Stimulated activated CD8-positive, alpha-beta memory T cell treated with anti-CD3 and anti-CD28 coated beads, Interleukin-2, amount 100 ng/mL, for 48 hours (primary cell): ENCODE measurements at regions not wholly inside any gene's neighbourhood (a gene's known extent, or its start where the extent isn't known, plus 50 kb on each side); places are given as distances from the start of the nearest gene placed in this dataset.

Experiments
- DNase-seq, 2 donors: peaks; one replicate each; pipeline ENCODE4 v3.0.0-alpha.2; 2020; ENCODE audit warnings: low read depth in 2 of 2

DNA sequence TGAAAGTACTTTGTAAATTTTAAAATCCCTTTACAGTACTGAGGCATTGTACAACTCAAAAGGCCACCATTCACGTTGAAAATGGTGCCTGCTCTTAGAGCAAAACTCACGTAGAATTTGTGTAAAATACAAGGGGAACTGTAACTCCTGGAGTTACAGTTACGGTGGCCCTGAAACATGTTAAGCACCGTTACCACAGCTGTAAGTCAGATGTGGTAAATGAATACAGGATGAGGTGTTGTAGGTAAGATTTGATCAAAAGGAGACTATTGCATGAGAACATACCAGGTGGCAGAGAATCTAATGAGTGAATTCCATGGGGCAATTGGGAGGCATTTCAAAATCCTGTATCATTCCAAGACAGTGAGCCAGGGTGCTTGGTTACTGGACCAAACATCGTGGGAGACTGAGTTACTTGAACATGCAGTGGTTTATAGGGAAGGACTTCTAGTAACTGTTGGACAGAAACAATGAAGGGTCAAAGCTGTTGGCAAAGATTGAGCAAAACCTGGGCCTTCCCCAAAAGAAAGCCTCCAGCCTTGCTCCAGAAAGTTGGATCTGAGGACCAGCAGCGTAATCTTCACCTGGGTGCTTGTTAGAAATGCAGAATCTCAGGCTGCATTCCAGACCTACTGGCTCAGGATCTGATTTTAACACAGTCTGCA lies 535.8 kb upstream of the POU3F3 start:
- no peak for DNase-seq

DNA sequence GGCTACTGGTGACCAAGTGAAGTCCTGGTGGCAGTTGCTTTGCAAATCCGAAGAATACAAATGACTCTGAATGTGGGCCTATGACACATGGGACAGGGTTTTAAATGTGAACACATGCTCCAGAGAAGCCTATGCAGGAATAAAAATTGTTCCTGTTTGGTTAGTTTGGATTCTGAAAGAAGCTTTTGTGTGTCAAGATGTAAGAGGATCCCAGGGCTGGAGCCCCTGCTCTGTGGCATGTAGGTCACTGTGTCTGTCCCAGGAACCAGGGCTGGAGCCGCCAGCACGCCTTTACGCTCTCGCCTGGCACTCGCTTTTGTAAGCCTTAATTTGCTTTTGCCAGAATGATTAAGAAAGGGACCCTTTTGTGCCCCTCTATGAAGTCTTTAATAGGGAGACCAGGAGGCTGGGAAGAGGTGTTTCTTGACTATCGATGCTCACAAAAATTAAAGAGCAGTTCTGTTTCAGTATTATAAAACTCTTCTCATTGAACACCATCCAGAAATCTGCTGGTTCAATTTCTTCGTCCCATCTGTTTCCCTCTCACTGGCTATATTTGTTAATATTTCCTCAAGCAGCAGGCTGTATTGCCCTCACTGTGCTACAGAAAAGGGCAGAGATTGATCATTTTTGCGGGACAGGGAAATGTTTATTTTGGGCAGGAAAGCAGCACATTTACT lies 532.7 kb upstream of the POU3F3 start:
- no peak for DNase-seq

DNA sequence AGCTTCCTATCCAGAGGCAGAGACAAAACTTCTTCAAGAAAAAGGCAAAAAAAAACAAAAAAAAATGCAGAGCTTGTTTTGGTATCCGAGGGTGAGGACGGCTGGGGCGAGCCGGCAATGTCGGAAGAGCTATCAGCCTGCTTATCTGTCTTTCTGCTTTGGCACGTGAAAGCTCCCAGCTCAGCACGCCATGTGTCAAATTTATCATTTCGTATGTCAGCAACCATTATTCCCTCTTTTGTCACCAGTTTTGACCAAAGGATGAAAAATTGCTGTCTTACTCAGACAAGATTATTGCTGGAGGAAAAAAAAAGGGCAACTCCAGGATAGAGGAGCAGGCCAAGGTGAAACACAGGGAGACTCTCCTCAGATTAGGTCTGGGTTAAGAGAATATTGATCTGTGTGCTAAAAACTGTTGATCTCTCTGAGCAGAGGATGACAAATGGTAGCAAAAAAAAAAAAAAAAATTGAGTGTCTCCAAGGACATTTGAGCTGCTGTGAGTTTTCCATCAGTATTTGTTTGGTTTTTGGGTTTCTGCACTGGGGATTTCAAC lies 532.0 kb upstream of the POU3F3 start:
- DNase-seq, result no peak

DNA sequence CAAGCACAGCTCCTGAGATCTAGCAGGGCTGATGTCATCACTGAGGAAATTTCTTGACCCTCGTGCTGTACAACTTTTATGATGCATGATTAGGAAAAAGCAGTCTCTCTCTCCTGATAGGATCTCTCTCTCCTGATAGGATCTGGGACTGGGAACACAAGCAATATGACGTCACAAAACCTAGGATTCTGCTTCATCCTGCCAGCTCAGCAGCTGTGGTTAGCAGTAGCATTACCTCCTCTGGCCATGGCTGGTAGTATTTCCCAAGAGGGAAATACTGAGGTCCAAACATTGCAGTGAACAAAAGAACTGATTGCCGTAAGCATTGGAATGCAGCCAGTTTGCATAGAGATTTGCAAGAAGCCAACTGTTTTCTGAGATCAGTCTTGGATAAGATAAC lies 521.2 kb upstream of the POU3F3 start:
- no peak for DNase-seq

DNA sequence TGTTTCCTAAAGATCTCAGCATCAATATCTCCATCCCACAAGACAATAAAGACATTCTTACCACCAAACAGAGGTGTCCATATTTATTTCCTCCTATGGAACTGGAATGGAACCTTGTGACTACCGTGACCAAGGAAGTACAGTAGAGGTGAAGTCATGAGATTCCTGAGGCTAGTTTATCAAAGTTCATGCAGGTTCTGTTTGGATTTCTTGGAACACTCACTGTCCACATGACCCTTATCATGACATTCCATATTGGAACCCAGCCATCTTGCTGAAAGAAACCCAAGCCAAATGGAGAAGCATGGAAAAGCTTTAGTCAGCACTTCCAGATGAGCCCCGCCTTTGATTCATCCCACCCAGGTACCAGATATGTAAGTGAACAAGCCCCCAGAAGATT lies 516.0 kb upstream of the POU3F3 start:
- no peak for DNase-seq

DNA sequence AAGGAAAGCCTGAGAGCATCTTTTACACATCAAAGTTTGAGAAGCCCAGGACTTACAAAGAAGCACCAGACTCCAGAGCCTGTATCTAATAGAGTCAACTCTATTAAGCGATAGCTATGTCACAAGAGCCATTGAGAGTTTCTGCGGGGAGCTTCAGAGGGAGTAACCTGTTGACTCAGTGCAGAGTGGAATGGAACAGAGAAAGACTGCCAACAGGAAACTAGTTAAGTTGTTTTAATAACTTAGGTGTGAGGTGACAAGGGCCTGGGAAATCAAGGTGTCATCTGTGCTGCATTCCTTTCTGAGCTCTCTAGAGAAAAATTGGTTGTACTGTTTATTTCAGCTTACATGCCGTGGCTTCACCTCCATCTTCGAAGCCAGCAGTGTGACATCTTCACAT lies 513.8 kb upstream of the POU3F3 start:
- no peak for DNase-seq

DNA sequence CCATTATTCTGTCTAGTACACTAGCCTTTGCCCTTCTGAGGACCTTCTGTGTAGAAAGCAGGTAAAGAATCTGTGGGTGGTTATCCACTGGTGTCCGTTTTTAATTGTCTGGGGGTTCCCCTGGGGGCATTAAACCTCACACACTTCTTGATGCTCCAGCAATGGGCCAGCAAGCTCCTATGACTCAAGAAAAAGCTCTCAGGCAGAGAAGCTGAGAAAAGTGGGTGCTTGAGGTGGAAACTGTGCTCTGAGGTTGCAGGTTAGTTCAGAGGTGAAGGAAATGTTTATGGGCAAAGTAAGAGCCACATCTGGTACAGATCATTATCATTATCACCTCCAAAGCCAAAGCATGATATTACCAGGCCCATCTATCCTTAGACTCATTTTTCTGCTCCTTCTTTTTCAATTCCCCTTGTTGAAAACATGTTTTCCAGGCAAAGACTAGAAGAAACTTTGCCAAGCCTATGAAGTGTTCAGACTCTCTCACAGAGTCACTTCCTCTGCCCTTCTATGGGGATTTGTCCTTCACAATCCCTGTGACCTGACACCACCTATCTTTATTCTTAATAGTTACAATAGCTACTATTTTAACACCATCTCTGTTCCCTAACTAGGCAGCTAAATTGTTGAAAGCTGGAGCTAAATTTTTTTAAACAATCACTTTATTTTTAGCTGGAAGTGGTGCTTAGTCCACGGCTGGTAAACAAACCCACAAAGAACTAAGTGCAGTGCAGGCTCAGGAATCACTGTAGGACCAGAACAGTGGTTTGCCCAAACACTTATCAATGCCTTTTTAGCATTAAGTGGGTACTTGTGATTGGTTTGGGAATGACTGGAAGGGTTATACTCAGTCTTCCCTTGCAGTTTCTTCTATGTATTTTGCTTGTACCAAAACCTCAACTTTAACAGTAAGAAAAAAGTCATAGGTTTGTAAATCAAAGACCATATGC lies 512.8 kb upstream of the POU3F3 start:
- no peak for DNase-seq

DNA sequence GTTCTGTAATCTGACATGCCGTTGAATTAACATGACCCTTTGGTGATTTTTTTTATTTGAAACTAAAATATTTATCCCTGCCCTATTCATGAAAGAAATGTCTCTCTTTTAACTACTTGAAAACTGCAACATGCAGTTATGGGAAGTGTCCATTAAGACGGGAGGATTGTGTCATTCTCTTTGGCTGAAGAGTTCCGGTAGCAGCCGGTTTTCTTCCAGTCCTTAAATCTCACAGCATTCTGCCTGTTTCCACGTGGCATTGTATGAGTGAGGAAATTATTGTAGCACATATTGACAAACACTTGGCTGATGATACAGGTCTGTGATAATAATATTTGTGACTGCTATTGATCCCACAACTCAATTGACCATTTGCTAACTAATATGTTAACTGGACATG lies 509.6 kb upstream of the POU3F3 start:
- DNase-seq, result no peak

DNA sequence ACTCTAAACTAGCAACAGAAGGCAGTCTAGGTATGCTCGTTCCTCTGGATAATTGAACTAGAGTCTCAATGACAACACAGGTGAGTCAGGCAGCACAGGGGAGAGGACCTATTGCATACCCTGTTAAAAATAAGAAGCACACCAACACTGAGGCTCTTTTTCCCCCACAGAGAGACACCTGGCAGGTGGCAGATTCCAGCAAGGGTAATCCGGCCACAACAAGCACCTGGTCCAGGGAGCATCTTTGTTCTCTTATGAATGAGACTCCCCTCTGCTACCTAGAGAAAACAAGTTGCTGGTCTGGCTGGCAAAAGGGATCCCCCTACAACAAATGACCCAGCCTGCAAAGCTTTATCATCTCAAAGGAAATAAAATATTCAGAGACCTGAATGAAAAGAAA lies 508.9 kb upstream of the POU3F3 start:
- no peak for DNase-seq

DNA sequence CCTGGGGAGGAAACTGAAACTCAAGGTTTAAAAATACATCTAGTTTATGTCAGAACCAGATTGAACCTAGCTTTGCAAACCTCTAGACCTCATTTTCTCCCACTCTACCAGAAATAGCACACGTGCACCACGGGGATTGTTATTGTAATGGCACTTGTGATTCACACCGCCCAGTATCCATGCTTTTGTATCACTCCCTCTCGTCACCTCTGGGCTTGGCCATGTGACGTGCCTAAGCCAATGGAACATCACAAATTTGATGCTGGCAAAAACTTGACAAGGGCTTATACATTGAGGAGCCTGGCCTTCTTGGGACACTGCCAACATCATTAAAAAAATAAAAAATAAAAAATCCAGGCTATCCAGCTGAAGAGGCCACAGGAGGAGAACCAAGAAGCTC lies 495.8 kb upstream of the POU3F3 start:
- no peak for DNase-seq

DNA sequence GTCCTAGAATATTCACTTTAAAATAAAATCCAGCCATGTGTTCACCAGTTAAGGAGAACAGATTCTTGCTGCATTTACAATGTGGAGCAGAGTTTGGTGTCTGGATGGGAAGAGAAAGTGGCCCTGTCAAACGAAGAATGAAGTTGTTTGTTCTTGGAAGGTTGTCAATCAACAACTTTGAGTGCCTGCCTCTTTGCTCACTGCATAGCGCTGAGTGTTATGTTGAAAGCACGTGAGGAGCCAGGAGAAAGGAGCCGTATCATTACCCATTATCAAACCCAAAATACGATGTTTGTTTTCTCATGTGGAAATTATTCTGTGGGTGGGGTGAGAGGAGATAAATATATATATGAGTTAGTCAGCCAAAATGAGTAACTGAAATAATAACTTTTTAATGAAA lies 492.5 kb upstream of the POU3F3 start:
- DNase-seq, result no peak

DNA sequence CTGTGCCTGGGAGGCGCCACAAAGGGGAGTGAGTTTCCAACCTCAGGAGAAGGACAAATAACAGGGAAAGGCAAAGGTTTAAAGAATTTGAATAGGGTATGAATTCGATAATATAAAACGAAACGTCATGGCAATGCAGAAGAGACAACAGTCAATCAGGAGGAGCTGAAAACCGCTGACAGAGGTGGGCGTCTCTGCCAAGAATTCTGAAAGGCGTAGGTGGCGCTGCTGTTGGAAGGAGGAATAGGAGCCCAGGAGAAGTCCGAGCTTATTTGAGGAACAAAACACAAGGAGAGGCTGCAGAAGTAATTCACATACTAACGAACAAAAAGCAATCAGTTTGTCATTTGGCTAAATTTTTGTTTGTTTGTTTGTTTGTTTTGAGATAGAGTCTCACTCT lies 485.8 kb upstream of the POU3F3 start:
- DNase-seq, result no peak

DNA sequence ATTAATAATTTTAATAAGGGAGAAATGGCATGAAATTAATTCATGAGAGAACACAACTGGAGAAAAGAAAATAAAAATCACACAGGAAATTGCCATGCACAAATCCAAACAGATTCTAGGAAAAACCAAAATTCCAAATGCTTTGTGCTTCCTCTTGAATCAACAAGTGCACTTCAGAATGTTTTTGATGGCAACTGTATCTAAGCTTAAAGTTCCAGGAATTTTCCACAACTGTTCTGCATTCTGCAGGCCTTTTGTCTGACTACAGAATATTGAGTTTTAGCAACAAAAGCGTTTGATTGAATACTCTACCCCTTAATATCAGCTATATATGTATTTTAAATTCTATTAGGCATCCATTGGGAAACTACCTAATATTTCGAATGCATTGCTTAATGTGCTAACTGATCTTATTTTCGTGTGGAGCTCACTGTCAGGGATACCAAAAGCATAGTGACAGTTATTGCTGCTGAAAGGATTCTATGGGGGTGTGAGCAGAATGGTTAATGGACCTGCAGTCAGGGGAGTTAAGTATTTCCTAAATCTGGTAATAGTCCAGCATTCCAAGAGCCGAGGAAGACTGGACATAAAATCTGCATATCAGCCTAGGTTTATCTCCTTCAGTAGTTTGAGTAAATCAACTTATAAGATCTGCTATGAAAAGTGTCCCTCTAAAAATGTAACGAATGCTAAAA lies 482.7 kb upstream of the POU3F3 start:
- DNase-seq, result no peak

DNA sequence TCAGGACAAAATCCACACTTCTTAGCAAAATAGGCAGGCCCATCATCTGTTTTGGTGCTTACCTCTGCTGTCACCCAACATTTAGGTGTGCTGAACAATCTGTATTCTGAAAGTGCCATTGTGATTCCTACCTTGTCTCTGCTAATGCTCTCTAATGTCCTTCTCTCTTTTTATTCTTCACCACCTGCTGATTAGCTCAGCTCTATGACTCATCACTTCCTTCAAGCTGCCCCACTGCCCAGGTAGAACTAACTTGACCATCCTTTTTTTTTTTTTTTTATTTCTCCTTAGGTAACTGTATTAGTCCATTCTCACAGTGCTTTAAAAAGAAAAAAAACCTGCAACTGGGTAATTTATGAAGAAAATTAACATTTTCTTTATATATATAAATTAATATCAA lies 478.7 kb upstream of the POU3F3 start:
- no peak for DNase-seq

DNA sequence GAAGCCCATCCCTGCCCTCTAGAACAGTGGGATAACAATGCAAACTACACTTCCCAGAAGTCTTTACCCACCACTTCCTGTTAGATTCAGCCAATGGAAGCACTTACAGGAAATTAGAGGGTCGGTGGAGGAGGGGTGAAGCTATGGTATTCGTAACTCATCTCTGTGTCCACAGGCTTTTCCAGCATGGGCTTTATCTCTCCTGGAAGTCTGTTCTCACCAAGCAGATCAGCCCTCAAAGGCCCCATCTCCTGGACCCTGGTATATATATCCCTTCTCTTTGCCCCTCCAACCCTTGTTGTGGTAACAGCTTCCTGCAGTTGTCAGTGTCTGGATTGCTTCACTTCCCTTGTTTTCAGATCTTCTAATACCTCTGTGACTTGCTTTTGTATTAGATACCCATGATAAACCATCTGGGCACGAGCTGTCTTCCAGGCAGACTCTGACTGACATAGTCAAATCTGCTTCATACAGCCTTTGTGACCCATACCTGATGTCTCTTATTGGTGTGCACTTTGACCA lies 475.0 kb upstream of the POU3F3 start:
- DNase-seq, result no peak

DNA sequence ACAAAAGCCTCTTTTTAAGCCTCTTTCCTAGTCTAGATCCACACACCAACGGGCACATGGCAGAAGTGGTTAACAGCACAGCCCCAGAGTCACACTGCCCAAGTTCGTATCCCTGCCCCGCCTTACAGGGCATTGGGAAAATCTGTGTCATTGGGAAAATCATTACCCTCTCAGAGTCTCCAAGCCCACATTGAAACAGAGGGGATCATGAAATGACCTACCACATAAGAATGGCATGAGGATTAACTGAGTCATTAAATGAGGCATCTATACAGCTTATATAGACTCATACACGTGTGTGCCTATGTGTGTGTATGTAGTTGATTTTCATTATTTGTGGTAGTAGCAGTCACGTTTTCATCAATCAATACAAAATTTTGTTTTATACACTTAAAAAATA lies 469.0 kb upstream of the POU3F3 start:
- DNase-seq, result no peak

DNA sequence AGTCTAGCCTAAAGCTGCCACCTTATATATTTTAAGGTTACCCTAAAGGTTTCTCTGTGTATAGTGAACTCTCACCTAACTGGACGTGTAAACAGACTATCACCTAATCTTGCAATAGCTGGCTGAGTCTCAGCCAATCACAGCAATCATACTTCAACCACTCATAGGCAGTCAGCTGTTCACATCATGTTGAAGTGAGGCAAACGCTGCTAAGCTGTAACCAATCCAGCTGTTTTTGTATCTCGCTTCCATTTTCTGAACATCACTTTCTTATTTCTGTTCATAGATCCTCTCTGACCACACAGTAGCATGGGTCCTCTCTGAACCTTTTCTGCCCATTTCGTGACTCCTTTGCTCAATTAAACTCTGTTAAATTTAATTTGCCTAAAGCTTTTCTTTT lies 468.2 kb upstream of the POU3F3 start:
- DNase-seq, result no peak

DNA sequence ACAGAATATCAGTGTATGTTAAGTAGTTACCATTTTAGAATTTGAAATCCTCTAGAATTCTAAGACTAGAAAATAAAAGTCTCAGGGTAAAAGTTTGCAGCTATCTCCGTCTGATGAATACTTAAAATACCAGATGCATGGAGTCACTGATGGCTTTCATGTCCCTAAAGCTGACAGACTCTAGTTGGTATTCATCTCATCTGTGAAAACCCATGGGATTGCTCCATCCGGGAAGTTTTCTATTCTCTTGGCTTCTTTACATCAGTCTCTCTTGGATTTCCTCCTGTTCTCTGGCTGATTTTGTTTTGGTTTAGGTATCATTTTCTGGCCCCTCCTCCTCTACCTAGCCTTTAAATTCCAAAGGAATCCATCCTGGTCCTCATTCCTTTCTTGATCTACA lies 465.6 kb upstream of the POU3F3 start:
- no peak for DNase-seq

DNA sequence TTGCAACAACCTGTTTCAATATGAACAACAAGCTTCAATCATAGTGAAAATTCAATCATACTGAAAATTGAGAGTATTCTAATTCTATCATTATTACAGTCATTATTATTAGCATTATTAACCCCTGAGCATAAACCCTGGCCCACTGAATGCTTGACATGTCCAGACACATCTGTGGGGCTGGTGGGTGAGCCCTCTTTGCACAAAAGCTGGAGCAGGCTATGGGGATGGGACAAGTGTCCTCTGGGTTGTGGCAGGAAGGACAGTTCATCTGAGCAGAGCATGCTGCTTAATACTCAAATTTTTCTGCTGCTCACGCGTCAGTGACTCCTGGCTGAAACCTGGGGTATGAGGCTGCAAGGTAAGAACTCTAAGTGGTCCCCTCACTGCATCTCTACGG lies 451.1 kb upstream of the POU3F3 start:
- no peak for DNase-seq

DNA sequence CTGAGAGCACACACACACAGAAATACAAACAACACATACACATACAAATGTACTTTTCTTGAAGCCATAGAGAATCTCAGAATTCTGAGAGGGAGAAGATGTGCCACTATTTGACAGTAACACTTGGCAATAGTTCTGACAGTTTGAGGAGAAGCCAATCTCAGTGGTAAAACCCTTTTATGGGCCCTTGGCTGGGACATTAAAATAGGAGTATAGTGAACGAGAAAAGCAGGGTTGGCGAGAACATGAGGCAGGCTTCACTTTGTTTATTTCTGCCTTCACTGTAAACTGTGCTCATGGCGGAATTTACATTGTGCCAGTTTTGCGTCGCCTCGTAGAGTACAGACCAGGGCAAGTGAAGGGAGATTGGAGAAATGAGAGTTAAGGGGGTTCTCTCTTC lies 449.4 kb upstream of the POU3F3 start:
- no peak for DNase-seq

DNA sequence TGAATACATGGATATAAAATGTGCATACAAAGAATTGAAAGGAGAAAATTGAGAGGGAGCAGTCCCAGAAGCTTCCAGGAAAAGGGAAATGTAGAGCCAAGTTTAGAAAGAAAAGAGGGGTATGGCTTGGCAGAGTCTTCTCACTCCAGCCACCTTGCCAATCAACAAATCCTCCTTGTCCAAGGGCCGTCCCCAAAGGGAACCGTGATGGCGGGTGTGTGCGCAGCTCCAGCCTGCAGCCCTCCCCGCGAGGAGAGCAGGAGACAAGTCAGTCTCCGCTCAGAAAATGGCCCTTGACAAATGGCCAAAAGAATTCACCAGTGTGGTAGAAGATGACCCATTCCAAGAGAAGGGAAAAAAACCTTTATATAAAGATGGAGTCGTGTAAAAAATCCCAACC lies 448.3 kb upstream of the POU3F3 start:
- DNase-seq, result no peak

DNA sequence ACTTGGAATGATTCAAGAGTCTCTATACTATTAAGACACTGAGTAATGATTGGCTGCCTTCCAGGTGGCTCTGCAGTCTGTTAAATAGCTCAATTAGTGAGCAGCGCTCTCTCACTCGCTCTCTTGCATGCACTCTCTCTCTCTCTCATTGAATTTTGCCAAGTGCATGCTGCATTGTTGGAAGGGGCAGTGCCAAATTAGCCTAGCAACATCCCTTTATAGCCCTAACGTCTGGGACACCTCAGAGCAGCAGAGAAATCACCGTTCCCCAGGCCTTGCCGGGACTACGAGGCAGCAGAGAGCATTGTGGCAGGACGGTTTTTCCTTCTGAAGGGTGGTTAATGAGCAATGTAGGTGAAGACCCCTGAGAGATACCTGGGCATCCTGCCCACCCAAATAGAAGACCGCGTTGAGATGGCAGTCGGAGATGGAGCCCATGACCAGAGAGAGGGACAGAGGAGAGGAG lies 447.6 kb upstream of the POU3F3 start:
- DNase-seq, result no peak
